ENCODE measurements at regions not wholly inside any gene's neighbourhood (a gene's known extent, or its start where the extent isn't known, plus 50 kb on each side); places are given as distances from the start of the nearest gene placed in this dataset.

DNA sequence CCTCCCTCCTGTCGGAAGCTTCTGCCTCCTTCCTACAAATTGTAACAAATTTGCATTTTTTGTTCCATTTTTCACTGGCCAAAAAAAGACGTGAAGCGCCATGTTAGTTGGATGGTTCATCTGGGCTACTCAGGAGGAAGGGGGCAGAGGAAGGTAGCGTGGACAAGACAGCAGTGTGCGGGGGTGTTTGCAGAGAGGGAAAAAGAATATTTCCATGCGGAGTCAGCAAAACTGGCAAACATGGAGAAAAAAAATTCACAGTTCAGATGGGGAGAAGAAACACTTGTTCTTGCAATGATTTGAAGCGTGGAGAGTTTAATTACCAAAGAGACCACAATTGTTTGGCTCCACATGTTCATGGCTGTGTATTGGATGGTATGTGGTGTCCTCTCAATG lies 138.8 kb upstream of the ERCC4 start:
- no TSS peak for BruUV-seq (replicated peaks)
- no peak overlapping the region for H3K56ac ChIP-seq (ENCODE audit: extremely low read depth, insufficient read depth, low read length)
- no peak overlapping the region for H4K8ac ChIP-seq (ENCODE audit: low read depth in 2 of 2, low read length in 2 of 2)
- ATAC-seq (ENCODE audit: low read depth) (no peak), DNase-seq (no peak)
- H3K9ac ChIP-seq (ENCODE audit: low read depth, low read length) = no peak overlapping the region
- in situ Hi-C loops (cut with MboI; ENCODE audit: low sequenced_read_pairs) = no loop called here
- H2BK20ac ChIP-seq (ENCODE audit: low read depth, low read length) = no peak overlapping the region
- no peak overlapping the region for H2AK5ac ChIP-seq (ENCODE audit: low read depth, low read length)
- no peak overlapping the region for H3K4me2 ChIP-seq (ENCODE audit: low read depth, low read length)
- H2BK5ac ChIP-seq (ENCODE audit: low read depth, low read length, poor library complexity, severe bottlenecking) = no peak overlapping the region
- H3K4me3 ChIP-seq (ENCODE audit: insufficient read depth, low read depth, low read length) = no peak overlapping the region
- H2AFZ ChIP-seq (replicated peaks; ENCODE audit: low read length, poor library complexity) = no peak overlapping the region
- H3K9me1 ChIP-seq (ENCODE audit: insufficient read depth, low read length) = no peaks in the 10 kb centered on the region
- dilution Hi-C loops (cut with HindIII; ENCODE audit: low sequenced_read_pairs, unreplicated experiment) = no loop called here
- H3K9me3 ChIP-seq (ENCODE audit: control insufficient read depth, insufficient read depth, low read length) = peaks cover 11% of the 10 kb centered on the region
- H2BK15ac ChIP-seq (ENCODE audit: low read depth, low read length) = no peak overlapping the region
- no peak overlapping the region for H3K14ac ChIP-seq (replicated peaks; ENCODE audit: low read depth, low read length)
- H2BK120ac ChIP-seq (ENCODE audit: low read depth, low read length) = no peak overlapping the region
- H3K79me1 ChIP-seq (ENCODE audit: low read depth in 1 of 2, low read length in 2 of 2) = no peaks in the 10 kb centered on the region
- no peaks in the 10 kb centered on the region for H3K27me3 ChIP-seq (ENCODE audit: control insufficient read depth, insufficient read depth, low read length)
- no peak overlapping the region for H3K27ac ChIP-seq (ENCODE audit: insufficient read depth, low read length)
- H3K23ac ChIP-seq (ENCODE audit: low read depth, low read length) = no peak overlapping the region
- WGBS, 2 experiments (ENCODE audit: extremely low coverage in 2 of 2, insufficient read length in 1 of 2) = 66% methylated on average over 5 of the region's 7 CpGs; no CpG with 5 or more reads in 1 of the 2 experiments
- no peak overlapping the region for H4K91ac ChIP-seq (ENCODE audit: insufficient read depth, low read depth, low read length)
- POLR2A ChIA-PET (ENCODE audit: unreplicated experiment) = no interaction called here
- no peaks in the 10 kb centered on the region for H3K36me3 ChIP-seq (ENCODE audit: control insufficient read depth, insufficient read depth, low read length)
- no peak overlapping the region for H3K4ac ChIP-seq (ENCODE audit: low read depth, low read length)
- TF ChIP-seq BHLHE40 (IDR thresholded peaks at IDR 0.05; ENCODE audit: low read depth, low read length) = no peak
- TF ChIP-seq RCOR1 (IDR thresholded peaks at IDR 0.05; ENCODE audit: insufficient replicate concordance, low read length) = no peak
- no peak for TF ChIP-seq MAFK (IDR thresholded peaks at IDR 0.05; ENCODE audit: low read depth, low read length)
- TF ChIP-seq ELK1 (IDR thresholded peaks at IDR 0.05; ENCODE audit: borderline replicate concordance, low read depth, low read length) = no peak
- TF ChIP-seq CHD1 (IDR thresholded peaks at IDR 0.05; ENCODE audit: low read depth, low read length) = no peak
- TF ChIP-seq, protein P1, sequence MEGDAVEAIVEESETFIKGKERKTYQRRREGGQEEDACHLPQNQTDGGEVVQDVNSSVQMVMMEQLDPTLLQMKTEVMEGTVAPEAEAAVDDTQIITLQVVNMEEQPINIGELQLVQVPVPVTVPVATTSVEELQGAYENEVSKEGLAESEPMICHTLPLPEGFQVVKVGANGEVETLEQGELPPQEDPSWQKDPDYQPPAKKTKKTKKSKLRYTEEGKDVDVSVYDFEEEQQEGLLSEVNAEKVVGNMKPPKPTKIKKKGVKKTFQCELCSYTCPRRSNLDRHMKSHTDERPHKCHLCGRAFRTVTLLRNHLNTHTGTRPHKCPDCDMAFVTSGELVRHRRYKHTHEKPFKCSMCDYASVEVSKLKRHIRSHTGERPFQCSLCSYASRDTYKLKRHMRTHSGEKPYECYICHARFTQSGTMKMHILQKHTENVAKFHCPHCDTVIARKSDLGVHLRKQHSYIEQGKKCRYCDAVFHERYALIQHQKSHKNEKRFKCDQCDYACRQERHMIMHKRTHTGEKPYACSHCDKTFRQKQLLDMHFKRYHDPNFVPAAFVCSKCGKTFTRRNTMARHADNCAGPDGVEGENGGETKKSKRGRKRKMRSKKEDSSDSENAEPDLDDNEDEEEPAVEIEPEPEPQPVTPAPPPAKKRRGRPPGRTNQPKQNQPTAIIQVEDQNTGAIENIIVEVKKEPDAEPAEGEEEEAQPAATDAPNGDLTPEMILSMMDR (conservative IDR thresholded peaks at IDR 0.05; ENCODE audit: low read depth, low read length) = no peak
- TF ChIP-seq NFE2L2 (IDR thresholded peaks at IDR 0.05; ENCODE audit: low read depth, low read length) = no peak
- no peak for TF ChIP-seq FOS (IDR thresholded peaks at IDR 0.05; ENCODE audit: low read depth, low read length)
- no peak for TF ChIP-seq MXI1 (IDR thresholded peaks at IDR 0.05; ENCODE audit: borderline replicate concordance, low read depth, low read length)
- no peak for TF ChIP-seq POLR2A (IDR thresholded peaks at IDR 0.05; ENCODE audit: low read depth, low read length)
- TF ChIP-seq USF2 (IDR thresholded peaks at IDR 0.05; ENCODE audit: low read depth, low read length) = no peak
- no peak for TF ChIP-seq SMC3 (IDR thresholded peaks at IDR 0.05; ENCODE audit: low read depth, low read length)
- no peak for TF ChIP-seq RFX5 (IDR thresholded peaks at IDR 0.05; ENCODE audit: low read depth, low read length)
- no peak for TF ChIP-seq CEBPB (IDR thresholded peaks at IDR 0.05; ENCODE audit: low read depth, low read length)
- intact Hi-C loops (cut with micrococcal nuclease) = no loop called here
- CTCF ChIA-PET = no interaction called here
- H2AK9ac ChIP-seq (replicated peaks; ENCODE audit: low read depth, low read length, poor library complexity) = no peak overlapping the region
- no peaks in the 10 kb centered on the region for H4K20me1 ChIP-seq (ENCODE audit: insufficient read depth, low read length)
- no peaks in the 10 kb centered on the region for H3K4me1 ChIP-seq (ENCODE audit: control insufficient read depth, insufficient read depth, low read length)
- no peak overlapping the region for H3K18ac ChIP-seq (ENCODE audit: low read depth, low read length)
- no peak overlapping the region for H4K5ac ChIP-seq (ENCODE audit: low read depth, low read length)

Data from IMR-90 (cell line).